ENCODE measurements at regions not wholly inside any gene's neighbourhood (a gene's known extent, or its start where the extent isn't known, plus 50 kb on each side); places are given as distances from the start of the nearest gene placed in this dataset.
"Not testable (repeated sequence)": the region's sequence is repeated elsewhere in the genome, so short reads cannot be mapped to it uniquely, and the experiment has no call there.

DNA sequence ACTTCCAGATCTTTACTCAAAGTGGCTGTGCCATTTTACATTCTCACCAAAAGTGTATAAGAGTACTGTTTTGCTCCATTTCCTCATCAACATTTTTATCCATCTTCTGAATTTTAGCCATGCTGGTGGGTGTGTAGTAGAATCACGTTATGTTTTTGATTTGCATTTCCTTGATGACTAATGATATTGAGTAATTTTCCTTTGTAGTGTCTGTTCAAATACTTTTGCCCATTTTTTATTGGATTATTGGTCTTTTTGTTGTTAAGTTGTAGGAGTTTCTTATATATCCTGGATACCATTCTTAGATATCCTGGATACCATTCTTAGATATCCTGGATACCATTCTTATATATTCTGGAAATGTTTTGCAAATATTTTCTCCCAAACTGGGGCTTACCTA lies 344.9 kb downstream of the LRRC3B start:
- DNase-seq: no peak

GRCh38 chr3:26984416-26985390 lies 362.1 kb downstream of the LRRC3B start:
- DNase-seq: no peak

DNA sequence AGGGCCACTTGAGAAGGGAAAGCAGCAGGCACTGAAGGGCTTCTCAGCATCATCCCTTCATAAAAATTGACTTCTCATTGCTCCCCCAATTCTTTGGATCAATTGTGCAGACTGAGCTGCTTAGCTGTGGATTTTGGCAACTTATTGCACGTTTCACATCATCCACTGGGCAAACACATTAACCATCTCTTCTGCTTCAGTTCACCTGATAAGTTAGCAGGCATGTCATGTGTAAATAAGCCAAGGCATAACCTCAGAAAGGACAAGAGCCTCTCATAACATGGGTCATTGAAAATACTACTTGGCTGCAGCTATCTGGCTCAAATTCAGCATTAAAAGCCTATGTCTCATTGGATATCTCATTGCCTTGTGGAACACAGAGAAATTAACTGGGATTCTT lies 366.5 kb downstream of the LRRC3B start:
- peak; percentile 74 for DNase-seq

- no peak for DNase-seq
Measured at GRCh38 chr3:26997226-26997625, 372.0 kb downstream of the NEK10 start.

- DNase-seq: no peak
Measured at GRCh38 chr3:27010834-27011233, 358.3 kb downstream of the NEK10 start.

DNA sequence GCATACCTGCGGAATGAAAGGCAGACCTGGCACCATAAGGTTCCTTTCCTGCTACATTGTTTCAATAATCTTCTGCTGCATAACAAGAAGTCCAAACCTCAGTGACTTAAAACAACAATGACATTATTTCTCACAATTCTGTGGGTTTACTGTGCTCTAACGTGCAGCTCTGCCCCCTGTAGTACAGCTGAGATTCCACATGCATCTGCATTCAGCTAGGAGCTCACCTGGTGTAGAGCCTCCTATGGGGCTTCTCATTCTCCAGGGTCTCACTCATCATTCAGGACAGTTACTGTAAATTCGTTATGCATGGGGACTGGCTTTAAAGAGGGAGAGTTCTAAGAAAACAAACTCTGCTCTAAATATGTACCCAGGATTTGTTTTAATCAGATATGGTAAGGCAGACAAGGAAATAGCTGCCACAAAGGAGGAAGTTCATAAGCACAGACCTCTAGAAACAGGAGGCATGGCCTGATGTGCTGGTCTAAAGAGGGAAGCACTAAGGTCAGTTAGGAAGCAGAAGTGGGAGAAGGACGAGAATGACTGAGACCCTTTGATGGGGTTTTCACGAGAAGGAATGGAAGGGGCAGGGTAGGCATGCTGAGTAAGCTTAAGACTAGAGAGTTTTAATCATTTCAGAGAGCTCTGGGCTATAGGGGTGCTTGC lies 347.0 kb downstream of the NEK10 start:
- DNase-seq: no peak

DNA sequence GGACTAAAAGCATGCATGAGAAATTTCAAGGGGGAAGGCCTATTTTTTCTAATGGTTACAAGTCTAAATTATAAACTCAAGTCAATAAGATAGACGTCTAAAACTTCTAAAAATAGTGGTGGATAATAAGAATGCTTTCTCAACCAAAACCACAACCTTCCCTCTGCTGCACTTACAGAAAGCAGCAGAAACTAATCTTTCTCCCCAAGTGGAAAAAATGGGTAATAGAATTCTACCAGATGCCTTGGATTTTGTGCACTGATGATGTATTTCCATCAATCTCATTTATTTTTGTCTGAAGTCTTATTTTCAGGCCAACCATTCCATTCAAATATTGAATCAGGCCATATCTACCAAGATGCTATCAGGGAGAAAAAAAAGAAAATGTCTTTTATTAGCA lies 344.7 kb downstream of the NEK10 start:
- DNase-seq: no peak

DNA sequence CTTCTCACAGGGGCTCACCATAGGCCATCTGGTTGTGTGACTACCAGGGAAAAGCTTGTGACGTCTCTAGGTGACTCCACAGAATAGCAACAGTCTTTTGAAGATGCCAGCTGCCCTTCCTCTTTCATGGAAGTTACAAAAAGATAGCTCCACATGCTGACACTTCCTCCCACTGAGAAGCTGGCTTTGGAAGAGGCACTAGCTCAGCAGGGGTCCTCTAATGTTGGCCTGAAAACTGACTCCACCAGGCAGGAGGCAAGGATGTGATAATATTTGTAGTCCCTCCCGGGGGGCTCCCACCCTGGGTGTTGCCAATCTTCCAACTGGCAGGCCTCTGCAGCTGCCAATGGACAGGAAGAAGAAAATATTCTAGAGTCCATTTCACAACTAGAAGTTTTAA lies 343.5 kb downstream of the NEK10 start:
- no peak for DNase-seq

DNA sequence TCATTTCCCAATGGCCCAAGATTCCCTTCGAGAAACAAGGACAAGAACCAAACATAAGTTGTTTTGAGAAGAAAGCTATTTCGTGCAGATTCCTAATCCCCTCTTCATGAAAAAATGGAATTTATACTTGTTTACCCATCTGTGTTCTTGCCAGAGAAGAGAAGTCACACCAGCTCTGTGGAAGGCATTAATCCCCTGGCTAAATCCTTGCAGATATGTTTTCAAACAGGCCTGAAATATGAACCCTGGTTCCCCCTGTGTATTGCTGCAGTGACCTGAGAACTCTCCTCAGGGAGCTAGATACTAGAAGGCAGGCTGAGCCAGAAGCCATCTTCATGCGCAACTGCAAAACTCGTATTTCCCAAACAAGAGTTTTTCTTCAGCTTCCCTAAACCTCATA lies 337.7 kb downstream of the NEK10 start:
- no peak for DNase-seq

GRCh38 chr3:27034255-27034654 lies 334.9 kb downstream of the NEK10 start:
- no peak for DNase-seq

GRCh38 chr3:27040674-27041073 lies 328.5 kb downstream of the NEK10 start:
- DNase-seq: no peak

GRCh38 chr3:27042541-27042940 lies 326.6 kb downstream of the NEK10 start:
- DNase-seq: not testable (repeated sequence)

GRCh38 chr3:27043328-27043955 lies 325.7 kb downstream of the NEK10 start:
- no peak for DNase-seq

- no peak for DNase-seq
Measured at GRCh38 chr3:27044931-27045481, 324.2 kb downstream of the NEK10 start.

DNA sequence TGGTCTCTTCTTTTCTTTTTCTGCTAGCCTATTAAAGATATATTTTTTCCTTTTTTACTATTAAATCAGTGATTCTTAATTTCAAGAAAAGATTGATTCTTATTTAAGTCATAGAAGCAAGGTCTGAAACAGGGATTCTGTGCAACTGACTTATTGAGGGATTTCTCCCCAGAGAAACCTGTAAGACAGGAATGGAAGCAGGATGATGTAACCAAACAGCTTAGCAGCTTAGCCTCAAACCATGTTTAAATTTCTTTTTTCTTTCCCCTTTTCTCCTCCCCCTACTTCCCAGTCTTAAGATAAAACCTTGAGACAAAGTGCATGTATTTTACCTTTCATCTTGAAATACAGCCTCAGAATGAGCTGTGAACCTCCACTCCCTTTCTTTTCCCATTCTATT lies 322.8 kb downstream of the NEK10 start:
- no peak for DNase-seq

DNA sequence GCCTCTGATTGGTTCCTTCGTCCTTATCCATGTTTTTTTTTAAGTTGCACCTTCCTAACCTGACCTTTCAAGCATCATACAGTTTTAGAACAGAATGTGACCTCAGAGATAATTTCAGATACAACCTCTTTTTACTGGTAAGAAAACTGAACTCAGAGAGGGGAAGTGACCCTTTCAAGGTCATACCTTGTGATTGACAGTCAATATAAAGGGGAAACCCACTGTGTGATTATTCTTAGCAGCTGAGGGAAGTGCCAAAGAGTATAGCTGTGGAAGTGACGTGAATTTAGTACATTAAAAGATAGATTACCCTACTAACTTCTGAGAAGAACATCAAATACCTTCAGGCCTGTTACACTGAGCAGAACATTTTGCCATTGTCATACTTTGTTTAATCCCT lies 319.4 kb downstream of the NEK10 start:
- no peak for DNase-seq

DNA sequence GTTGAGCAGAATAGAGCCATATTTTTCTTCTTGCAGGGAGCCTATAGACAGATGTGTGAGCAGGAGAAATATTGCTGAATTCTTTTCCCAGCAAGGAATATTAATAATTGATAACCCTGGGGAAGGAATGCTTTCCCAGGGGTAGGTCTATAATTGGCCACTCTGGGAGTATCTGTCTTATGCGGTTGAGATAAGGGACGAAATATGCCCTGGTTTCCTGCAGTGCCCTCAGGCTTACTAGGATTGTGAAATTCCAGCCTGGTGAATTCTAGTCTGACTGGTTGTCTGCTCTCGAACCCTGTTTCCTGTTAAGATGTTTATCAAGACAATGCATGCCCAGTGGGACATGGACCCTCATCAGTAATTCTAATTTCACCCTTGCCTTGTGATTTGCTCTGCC lies 317.7 kb downstream of the NEK10 start:
- DNase-seq: not testable (repeated sequence)

DNA sequence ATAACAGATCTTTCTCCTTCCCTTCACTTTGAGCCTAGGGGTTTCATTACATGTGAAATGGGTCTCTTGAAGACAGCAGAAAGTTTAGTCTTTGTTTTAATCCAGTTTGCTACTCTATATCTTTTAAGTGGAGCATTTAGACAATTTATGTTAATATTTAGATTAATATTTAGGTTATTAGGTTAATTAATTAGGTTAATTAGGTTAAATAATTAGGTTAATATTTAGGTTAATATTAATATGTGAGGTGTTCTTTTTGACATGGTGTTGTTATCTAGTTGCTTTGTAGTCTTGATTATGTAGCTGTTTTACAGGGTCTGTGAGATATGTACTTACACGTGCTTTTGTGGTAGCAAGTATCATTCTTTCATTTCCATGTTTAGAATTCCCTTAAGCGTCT lies 312.9 kb downstream of the NEK10 start:
- DNase-seq: no peak

DNA sequence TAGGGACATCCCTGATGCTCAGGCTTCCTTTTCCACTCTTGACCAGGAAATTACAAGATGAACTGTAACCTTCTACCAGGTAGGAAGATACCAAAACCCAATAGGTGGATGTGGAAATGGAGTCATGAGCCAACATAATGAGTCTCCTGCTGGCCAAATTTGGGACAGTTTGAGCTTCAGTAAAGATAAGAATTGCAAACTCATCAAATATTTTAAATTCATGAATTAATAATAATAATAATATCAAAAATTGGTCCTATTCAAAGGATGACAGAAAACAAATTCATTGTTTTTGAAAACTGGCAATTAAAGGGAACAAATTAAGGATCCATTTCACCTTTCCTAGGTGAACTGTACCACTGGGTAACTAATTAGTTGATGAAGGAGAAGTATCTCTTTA lies 309.7 kb downstream of the NEK10 start:
- no peak for DNase-seq
